Liver (tissue), 8 donors: ENCODE measurements at regions not wholly inside any gene's neighbourhood (a gene's known extent, or its start where the extent isn't known, plus 50 kb on each side); places are given as distances from the start of the nearest gene placed in this dataset.

Experiments used
- DNase-seq: peaks from one replicate; pipeline ENCODE4 v3.0.0-alpha.2; 2017; ENCODE audit warnings: low spot score
- H3K27ac ChIP-seq, 2 donors: one replicate each; pipeline ENCODE4 v1.7.0; 2013; ENCODE audit warnings: inconsistent platforms in 2 of 2, low read length in 2 of 2, control low read depth in 1 of 2, low read depth in 1 of 2, mild to moderate bottlenecking in 1 of 2
- H3K27me3 ChIP-seq, 4 donors: one replicate each; pipeline versions ENCODE4 v1.6.1 to v1.7.0; 2013; ENCODE audit warnings: low read length in 3 of 4, inconsistent platforms in 1 of 4, mild to moderate bottlenecking in 1 of 4, moderate library complexity in 1 of 4; ENCODE audit not compliant: control insufficient read depth in 4 of 4, insufficient read depth in 4 of 4
- H3K36me3 ChIP-seq, 4 donors: one replicate each; pipeline versions ENCODE4 v1.6.1 to v1.7.0; 2013; ENCODE audit warnings: low read length in 3 of 4, mild to moderate bottlenecking in 3 of 4, low read depth in 1 of 4, moderate library complexity in 1 of 4; ENCODE audit not compliant: control insufficient read depth in 4 of 4, insufficient read depth in 3 of 4
- H3K4me1 ChIP-seq, 4 donors: one replicate each; pipeline versions ENCODE4 v1.6.1 to v1.7.0; 2013; ENCODE audit warnings: low read length in 3 of 4, mild to moderate bottlenecking in 3 of 4, moderate library complexity in 1 of 4; ENCODE audit not compliant: control insufficient read depth in 4 of 4, insufficient read depth in 4 of 4
- H3K4me3 ChIP-seq, 3 donors: one replicate each; pipeline versions ENCODE4 v1.6.1 to v1.7.0; 2013; ENCODE audit warnings: low read length in 3 of 3, control low read depth in 1 of 3, low read depth in 1 of 3, mild to moderate bottlenecking in 1 of 3
- H3K9ac ChIP-seq, 2 donors: one replicate each; pipeline ENCODE4 v1.7.0; 2013; ENCODE audit warnings: low read length in 2 of 2, mild to moderate bottlenecking in 2 of 2, moderate library complexity in 2 of 2, control low read depth in 1 of 2, low read depth in 1 of 2
- H3K9me3 ChIP-seq, 4 donors: one replicate each; pipeline versions ENCODE4 v1.6.1 to v1.7.0; 2013; ENCODE audit warnings: low read length in 3 of 4; ENCODE audit not compliant: control insufficient read depth in 4 of 4
- EGR1 ChIP-seq, 2 donors: IDR thresholded peaks; 2 replicates each; pipeline ENCODE4 v1.6.1; 2016 to 2018; ENCODE audit warnings: antibody characterized with exemption in 2 of 2, low read depth in 2 of 2
- FOXA1 ChIP-seq: IDR thresholded peaks from 2 replicates; pipeline ENCODE4 v1.6.1; 2016; ENCODE audit warnings: antibody characterized with exemption
- FOXA2 ChIP-seq: IDR thresholded peaks from 2 replicates; pipeline ENCODE4 v1.6.1; 2016; ENCODE audit warnings: antibody characterized with exemption
- GABPA ChIP-seq, 2 donors: IDR thresholded peaks in 1 of 2; conservative IDR thresholded peaks in 1 of 2; 2 replicates each; pipeline ENCODE4 v1.6.1; 2016; ENCODE audit warnings: antibody characterized with exemption in 2 of 2, mild to moderate bottlenecking in 1 of 2, moderate library complexity in 1 of 2
- HNF4A ChIP-seq, 2 donors: conservative IDR thresholded peaks; 2 replicates each; pipeline ENCODE4 v1.6.1; 2016; ENCODE audit warnings: antibody characterized with exemption in 2 of 2, mild to moderate bottlenecking in 2 of 2
- HNF4G ChIP-seq: IDR thresholded peaks from 2 replicates; pipeline ENCODE4 v1.6.1; 2016; ENCODE audit warnings: antibody characterized with exemption
- JUND ChIP-seq, 2 donors: IDR thresholded peaks; 2 replicates each; pipeline ENCODE4 v1.6.1; 2016; ENCODE audit warnings: antibody characterized with exemption in 2 of 2
- NR2F2 ChIP-seq: IDR thresholded peaks from 2 replicates; pipeline ENCODE4 v1.6.1; 2016; ENCODE audit warnings: antibody characterized with exemption
- RAD21 ChIP-seq, 2 donors: IDR thresholded peaks; 2 replicates each; pipeline ENCODE4 v1.6.1; 2016; ENCODE audit warnings: antibody characterized with exemption in 2 of 2, mild to moderate bottlenecking in 2 of 2
- RXRA ChIP-seq, 2 donors: IDR thresholded peaks; 2 replicates each; pipeline ENCODE4 v1.6.1; 2017 to 2018; ENCODE audit warnings: antibody characterized with exemption in 2 of 2, mild to moderate bottlenecking in 1 of 2
- SP1 ChIP-seq: IDR thresholded peaks from 2 replicates; pipeline ENCODE4 v1.6.1; 2018; ENCODE audit warnings: antibody characterized with exemption, mild to moderate bottlenecking
- TAF1 ChIP-seq: conservative IDR thresholded peaks from 2 replicates; pipeline ENCODE4 v1.6.1; 2016; ENCODE audit warnings: antibody characterized with exemption, mild to moderate bottlenecking
- YY1 ChIP-seq: IDR thresholded peaks from 2 replicates; pipeline ENCODE4 v1.6.1; 2016; ENCODE audit warnings: antibody characterized with exemption, mild to moderate bottlenecking
- WGBS: extraction: QIAGEN DNeasy Blood & Tissue Kit; methylation state at CpG from one replicate; pipeline ENCODE4 v1.1.7; 2013; 5-methylcytosine and 5-hydroxymethylcytosine counted together
- TF ChIP-seq, protein P1 (sequence below): fragments of 150-350 bp; IDR thresholded peaks from 2 replicates; pipeline ENCODE4 v1.5.1; 2017; ENCODE audit warnings: improper control_type of control experiment, low read depth, low read length; ENCODE audit not compliant: missing input control
- TF ChIP-seq, protein P2 (sequence below): IDR thresholded peaks from 2 replicates; pipeline ENCODE4 v1.6.1; 2016; ENCODE audit warnings: antibody characterized with exemption, mild to moderate bottlenecking
- TF ChIP-seq, protein P3 (sequence below): IDR thresholded peaks from 2 replicates; pipeline ENCODE4 v1.6.1; 2016; ENCODE audit warnings: antibody characterized with exemption
- TF ChIP-seq, protein P4 (sequence below): IDR thresholded peaks from 2 replicates; pipeline ENCODE4 v1.6.1; 2016; ENCODE audit warnings: antibody characterized with exemption
- TF ChIP-seq, protein P5 (sequence below): IDR thresholded peaks from 2 replicates; pipeline ENCODE4 v1.6.1; 2016; ENCODE audit warnings: antibody characterized with exemption
- donor health status: healthy.
- donor health status: healthy.
- donor health status: healthy.
- donor health status: healthy.
- donor health status: healthy.

DNA sequence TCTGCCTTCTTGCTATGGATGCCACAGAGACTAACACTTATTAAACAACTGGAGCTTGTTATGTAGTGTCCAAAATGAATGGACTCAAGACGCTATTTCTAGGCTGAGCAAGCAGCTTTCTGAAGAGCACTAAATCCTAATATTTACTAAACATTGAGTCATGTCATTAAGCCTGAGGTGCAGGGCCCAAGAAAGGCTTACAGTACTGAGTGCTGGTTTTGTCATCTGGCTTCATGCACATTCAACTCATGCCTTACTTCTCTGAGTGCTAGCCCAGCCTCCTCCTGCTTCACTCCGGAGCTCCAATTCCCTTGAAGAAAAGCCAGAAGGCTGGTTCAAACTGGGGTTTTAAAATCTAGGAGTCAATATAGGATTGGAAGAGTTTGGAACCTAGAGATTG lies 363.3 kb upstream of the CDH5 start:
- no peak overlapping the region for H3K27ac ChIP-seq
- H3K9ac ChIP-seq, result no peak overlapping the region
- no peaks in the 10 kb centered on the region for H3K36me3 ChIP-seq
- H3K27me3 ChIP-seq, result no peaks in the 10 kb centered on the region
- no peak for DNase-seq
- H3K4me3 ChIP-seq, result no peak overlapping the region
- H3K9me3 ChIP-seq, result no peaks in the 10 kb centered on the region
- TF ChIP-seq, protein P1, sequence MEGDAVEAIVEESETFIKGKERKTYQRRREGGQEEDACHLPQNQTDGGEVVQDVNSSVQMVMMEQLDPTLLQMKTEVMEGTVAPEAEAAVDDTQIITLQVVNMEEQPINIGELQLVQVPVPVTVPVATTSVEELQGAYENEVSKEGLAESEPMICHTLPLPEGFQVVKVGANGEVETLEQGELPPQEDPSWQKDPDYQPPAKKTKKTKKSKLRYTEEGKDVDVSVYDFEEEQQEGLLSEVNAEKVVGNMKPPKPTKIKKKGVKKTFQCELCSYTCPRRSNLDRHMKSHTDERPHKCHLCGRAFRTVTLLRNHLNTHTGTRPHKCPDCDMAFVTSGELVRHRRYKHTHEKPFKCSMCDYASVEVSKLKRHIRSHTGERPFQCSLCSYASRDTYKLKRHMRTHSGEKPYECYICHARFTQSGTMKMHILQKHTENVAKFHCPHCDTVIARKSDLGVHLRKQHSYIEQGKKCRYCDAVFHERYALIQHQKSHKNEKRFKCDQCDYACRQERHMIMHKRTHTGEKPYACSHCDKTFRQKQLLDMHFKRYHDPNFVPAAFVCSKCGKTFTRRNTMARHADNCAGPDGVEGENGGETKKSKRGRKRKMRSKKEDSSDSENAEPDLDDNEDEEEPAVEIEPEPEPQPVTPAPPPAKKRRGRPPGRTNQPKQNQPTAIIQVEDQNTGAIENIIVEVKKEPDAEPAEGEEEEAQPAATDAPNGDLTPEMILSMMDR, result no peak
- TF ChIP-seq, protein P2, sequence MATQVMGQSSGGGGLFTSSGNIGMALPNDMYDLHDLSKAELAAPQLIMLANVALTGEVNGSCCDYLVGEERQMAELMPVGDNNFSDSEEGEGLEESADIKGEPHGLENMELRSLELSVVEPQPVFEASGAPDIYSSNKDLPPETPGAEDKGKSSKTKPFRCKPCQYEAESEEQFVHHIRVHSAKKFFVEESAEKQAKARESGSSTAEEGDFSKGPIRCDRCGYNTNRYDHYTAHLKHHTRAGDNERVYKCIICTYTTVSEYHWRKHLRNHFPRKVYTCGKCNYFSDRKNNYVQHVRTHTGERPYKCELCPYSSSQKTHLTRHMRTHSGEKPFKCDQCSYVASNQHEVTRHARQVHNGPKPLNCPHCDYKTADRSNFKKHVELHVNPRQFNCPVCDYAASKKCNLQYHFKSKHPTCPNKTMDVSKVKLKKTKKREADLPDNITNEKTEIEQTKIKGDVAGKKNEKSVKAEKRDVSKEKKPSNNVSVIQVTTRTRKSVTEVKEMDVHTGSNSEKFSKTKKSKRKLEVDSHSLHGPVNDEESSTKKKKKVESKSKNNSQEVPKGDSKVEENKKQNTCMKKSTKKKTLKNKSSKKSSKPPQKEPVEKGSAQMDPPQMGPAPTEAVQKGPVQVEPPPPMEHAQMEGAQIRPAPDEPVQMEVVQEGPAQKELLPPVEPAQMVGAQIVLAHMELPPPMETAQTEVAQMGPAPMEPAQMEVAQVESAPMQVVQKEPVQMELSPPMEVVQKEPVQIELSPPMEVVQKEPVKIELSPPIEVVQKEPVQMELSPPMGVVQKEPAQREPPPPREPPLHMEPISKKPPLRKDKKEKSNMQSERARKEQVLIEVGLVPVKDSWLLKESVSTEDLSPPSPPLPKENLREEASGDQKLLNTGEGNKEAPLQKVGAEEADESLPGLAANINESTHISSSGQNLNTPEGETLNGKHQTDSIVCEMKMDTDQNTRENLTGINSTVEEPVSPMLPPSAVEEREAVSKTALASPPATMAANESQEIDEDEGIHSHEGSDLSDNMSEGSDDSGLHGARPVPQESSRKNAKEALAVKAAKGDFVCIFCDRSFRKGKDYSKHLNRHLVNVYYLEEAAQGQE, result no peak
- TF ChIP-seq, protein P3, sequence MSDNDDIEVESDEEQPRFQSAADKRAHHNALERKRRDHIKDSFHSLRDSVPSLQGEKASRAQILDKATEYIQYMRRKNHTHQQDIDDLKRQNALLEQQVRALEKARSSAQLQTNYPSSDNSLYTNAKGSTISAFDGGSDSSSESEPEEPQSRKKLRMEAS, result no peak
- TF ChIP-seq FOXA2, result no peak
- TF ChIP-seq EGR1 (IDR thresholded peaks at IDR 0.05; ENCODE audit: low read depth in 2 of 2), result no peak
- no peak for TF ChIP-seq YY1
- TF ChIP-seq, protein P4, sequence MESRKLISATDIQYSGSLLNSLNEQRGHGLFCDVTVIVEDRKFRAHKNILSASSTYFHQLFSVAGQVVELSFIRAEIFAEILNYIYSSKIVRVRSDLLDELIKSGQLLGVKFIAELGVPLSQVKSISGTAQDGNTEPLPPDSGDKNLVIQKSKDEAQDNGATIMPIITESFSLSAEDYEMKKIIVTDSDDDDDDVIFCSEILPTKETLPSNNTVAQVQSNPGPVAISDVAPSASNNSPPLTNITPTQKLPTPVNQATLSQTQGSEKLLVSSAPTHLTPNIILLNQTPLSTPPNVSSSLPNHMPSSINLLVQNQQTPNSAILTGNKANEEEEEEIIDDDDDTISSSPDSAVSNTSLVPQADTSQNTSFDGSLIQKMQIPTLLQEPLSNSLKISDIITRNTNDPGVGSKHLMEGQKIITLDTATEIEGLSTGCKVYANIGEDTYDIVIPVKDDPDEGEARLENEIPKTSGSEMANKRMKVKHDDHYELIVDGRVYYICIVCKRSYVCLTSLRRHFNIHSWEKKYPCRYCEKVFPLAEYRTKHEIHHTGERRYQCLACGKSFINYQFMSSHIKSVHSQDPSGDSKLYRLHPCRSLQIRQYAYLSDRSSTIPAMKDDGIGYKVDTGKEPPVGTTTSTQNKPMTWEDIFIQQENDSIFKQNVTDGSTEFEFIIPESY, result no peak
- TF ChIP-seq RXRA (IDR thresholded peaks at IDR 0.05), result no peak
- no peak for TF ChIP-seq HNF4G
- no peak for TF ChIP-seq NR2F2
- TF ChIP-seq, protein P5, sequence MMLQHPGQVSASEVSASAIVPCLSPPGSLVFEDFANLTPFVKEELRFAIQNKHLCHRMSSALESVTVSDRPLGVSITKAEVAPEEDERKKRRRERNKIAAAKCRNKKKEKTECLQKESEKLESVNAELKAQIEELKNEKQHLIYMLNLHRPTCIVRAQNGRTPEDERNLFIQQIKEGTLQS, result no peak
- no peak for TF ChIP-seq FOXA1
- no peak for TF ChIP-seq TAF1
- 86% methylated on average over 2 of the region's 2 CpGs for WGBS
- H3K4me1 ChIP-seq, result no peaks in the 10 kb centered on the region

DNA sequence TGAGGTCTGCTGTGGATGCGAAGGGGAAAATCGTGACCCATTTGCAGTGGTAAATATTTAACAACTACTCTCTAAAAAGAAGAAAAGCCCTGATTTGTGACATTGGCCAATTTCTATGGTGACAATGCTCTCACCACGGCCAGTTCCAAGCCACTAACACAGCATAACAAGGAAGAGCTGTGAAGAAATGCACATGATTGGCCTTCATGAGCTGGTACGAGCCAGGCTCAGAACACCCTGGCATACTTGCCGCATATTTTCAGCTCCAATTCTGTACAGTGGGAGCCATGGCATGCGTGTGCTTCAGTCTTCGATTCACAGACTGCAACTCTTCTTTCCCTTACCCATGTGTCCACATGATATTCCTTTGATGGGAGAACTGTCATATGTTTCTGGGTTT lies 363.9 kb upstream of the CDH5 start:
- H3K9me3 ChIP-seq, result no peaks in the 10 kb centered on the region
- no peak for DNase-seq
- H3K9ac ChIP-seq, result no peak overlapping the region
- 84% methylated on average over 7 of the region's 7 CpGs for WGBS
- H3K27ac ChIP-seq, result no peak overlapping the region
- no peaks in the 10 kb centered on the region for H3K36me3 ChIP-seq
- no peak overlapping the region for H3K4me3 ChIP-seq
- H3K4me1 ChIP-seq, result no peaks in the 10 kb centered on the region
- no peaks in the 10 kb centered on the region for H3K27me3 ChIP-seq
- TF ChIP-seq, protein P5, result no peak
- TF ChIP-seq, protein P1, result no peak
- TF ChIP-seq HNF4G, result no peak
- TF ChIP-seq, protein P4, result no peak
- TF ChIP-seq HNF4A (conservative IDR thresholded peaks at IDR 0.05), result no peak
- no peak for TF ChIP-seq NR2F2
- no peak for TF ChIP-seq RAD21 (IDR thresholded peaks at IDR 0.05)
- TF ChIP-seq FOXA2, result no peak
- TF ChIP-seq YY1, result no peak
- no peak for TF ChIP-seq SP1
- TF ChIP-seq FOXA1, result no peak
- TF ChIP-seq JUND (IDR thresholded peaks at IDR 0.05), result no peak
- no peak for TF ChIP-seq TAF1
- TF ChIP-seq GABPA (IDR thresholded peaks at IDR 0.05 in 1 of 2, conservative IDR thresholded peaks at IDR 0.05 in 1 of 2), result no peak
